ENCODE measurements at regions not wholly inside any gene's neighbourhood (a gene's known extent, or its start where the extent isn't known, plus 50 kb on each side); places are given as distances from the start of the nearest gene placed in this dataset.

GRCh38 chr5:21209409-21209808 lies 1221.4 kb upstream of the CDH18 start:
- Histone ChIP-seq H3K4me1 (replicated peaks) (no peaks in the 10 kb centered on the region), H3K4me3 (no peak overlapping the region), H3K27ac (no peak overlapping the region), H3K36me3 (no peaks in the 10 kb centered on the region), H3K27me3 (replicated peaks; ENCODE audit: insufficient read depth) (no peaks in the 10 kb centered on the region), H3K9me3 (no peaks in the 10 kb centered on the region)
- intact Hi-C loops (cut with DNase I): no loop called here
- no peak for DNase-seq (ENCODE audit: low spot score)
- 94% methylated on average over 2 of the region's 2 CpGs for WGBS
- no peak for TF ChIP-seq CTCF (IDR thresholded peaks at IDR 0.05)
- TF ChIP-seq POLR2AphosphoS5 (IDR thresholded peaks at IDR 0.05): no peak
- TF ChIP-seq POLR2A (IDR thresholded peaks at IDR 0.05): no peak

GRCh38 chr5:21199087-21199486 lies 1211.1 kb upstream of the CDH18 start:
- 85% methylated on average over 2 of the region's 2 CpGs for WGBS
- DNase-seq (ENCODE audit: low spot score): no peak
- no peak for TF ChIP-seq POLR2A (IDR thresholded peaks at IDR 0.05)
- no peak for TF ChIP-seq POLR2AphosphoS5 (IDR thresholded peaks at IDR 0.05)
- TF ChIP-seq CTCF (IDR thresholded peaks at IDR 0.05): no peak
- Histone ChIP-seq H3K9me3 (no peaks in the 10 kb centered on the region), H3K27me3 (replicated peaks; ENCODE audit: insufficient read depth) (no peaks in the 10 kb centered on the region), H3K4me3 (no peak overlapping the region), H3K4me1 (replicated peaks) (no peaks in the 10 kb centered on the region), H3K36me3 (no peaks in the 10 kb centered on the region), H3K27ac (no peak overlapping the region)
- intact Hi-C loops (cut with DNase I): no loop called here

GRCh38 chr5:21195145-21195544 lies 1207.1 kb upstream of the CDH18 start:
- Histone ChIP-seq H3K27ac (no peak overlapping the region), H3K4me1 (replicated peaks) (no peaks in the 10 kb centered on the region), H3K27me3 (replicated peaks; ENCODE audit: insufficient read depth) (no peaks in the 10 kb centered on the region), H3K36me3 (no peaks in the 10 kb centered on the region), H3K9me3 (no peaks in the 10 kb centered on the region), H3K4me3 (no peak overlapping the region)
- DNase-seq (ENCODE audit: low spot score): no peak
- no peak for TF ChIP-seq POLR2A (IDR thresholded peaks at IDR 0.05)
- no peak for TF ChIP-seq POLR2AphosphoS5 (IDR thresholded peaks at IDR 0.05)
- TF ChIP-seq CTCF (IDR thresholded peaks at IDR 0.05): no peak
- intact Hi-C loops (cut with DNase I): no loop called here
- 47% methylated on average over 4 of the region's 4 CpGs for WGBS

- WGBS: 72% methylated on average over 5 of the region's 5 CpGs
- no peak overlapping the region for H3K27ac ChIP-seq
- H3K27me3 ChIP-seq (replicated peaks; ENCODE audit: insufficient read depth): no peaks in the 10 kb centered on the region
- H3K9me3 ChIP-seq: no peaks in the 10 kb centered on the region
- intact Hi-C loops (cut with DNase I): no loop called here
- no peaks in the 10 kb centered on the region for H3K4me1 ChIP-seq (replicated peaks)
- H3K36me3 ChIP-seq: no peaks in the 10 kb centered on the region
- DNase-seq (ENCODE audit: low spot score): no peak
- H3K4me3 ChIP-seq: no peak overlapping the region
- TF ChIP-seq CTCF (IDR thresholded peaks at IDR 0.05) (no peak), POLR2A (IDR thresholded peaks at IDR 0.05) (no peak), POLR2AphosphoS5 (IDR thresholded peaks at IDR 0.05) (no peak)
These were observed 1197.5 kb upstream of the CDH18 start for GRCh38 chr5:21185536-21185935.

- Histone ChIP-seq H3K27me3 (replicated peaks; ENCODE audit: insufficient read depth) (no peaks in the 10 kb centered on the region), H3K27ac (no peak overlapping the region), H3K36me3 (no peaks in the 10 kb centered on the region), H3K4me3 (no peak overlapping the region), H3K4me1 (replicated peaks) (no peaks in the 10 kb centered on the region), H3K9me3 (no peaks in the 10 kb centered on the region)
- DNase-seq (ENCODE audit: low spot score): no peak
- no peak for TF ChIP-seq CTCF (IDR thresholded peaks at IDR 0.05)
- TF ChIP-seq POLR2A (IDR thresholded peaks at IDR 0.05): no peak
- no peak for TF ChIP-seq POLR2AphosphoS5 (IDR thresholded peaks at IDR 0.05)
- intact Hi-C loops (cut with DNase I): no loop called here
- WGBS: 79% methylated on average over 4 of the region's 4 CpGs
These were observed 1196.6 kb upstream of the CDH18 start for GRCh38 chr5:21184581-21184980.
